Epidermal melanocyte (primary cell): ENCODE measurements at regions not wholly inside any gene's neighbourhood (a gene's known extent, or its start where the extent isn't known, plus 50 kb on each side); places are given as distances from the start of the nearest gene placed in this dataset.

Source experiments
- DNase-seq: peaks from one replicate; pipeline ENCODE4 v3.0.0; 2011; ENCODE audit warnings: low spot score; ENCODE audit not compliant: insufficient read length

DNA sequence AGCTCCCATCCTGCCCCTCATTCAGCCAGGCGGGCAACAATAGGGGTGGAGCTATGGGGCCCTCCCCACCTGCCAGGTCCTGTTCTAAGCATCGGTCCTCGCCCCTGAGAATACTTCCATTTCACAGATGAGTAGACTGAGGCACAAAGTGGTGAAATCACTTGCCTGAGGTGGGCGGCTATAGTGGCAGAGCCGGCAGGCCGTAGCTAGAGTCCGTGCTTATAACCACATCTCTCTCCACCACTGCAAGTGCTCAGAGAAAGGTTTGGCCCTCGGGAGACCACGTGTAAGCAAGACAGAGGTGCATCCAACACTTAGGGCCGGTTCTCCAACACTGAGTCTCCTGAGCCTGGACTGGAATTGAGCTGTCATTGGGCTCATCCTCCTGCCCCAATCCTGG, 145.8 kb upstream of the UNC5B start:
- DNase-seq: no peak

DNA sequence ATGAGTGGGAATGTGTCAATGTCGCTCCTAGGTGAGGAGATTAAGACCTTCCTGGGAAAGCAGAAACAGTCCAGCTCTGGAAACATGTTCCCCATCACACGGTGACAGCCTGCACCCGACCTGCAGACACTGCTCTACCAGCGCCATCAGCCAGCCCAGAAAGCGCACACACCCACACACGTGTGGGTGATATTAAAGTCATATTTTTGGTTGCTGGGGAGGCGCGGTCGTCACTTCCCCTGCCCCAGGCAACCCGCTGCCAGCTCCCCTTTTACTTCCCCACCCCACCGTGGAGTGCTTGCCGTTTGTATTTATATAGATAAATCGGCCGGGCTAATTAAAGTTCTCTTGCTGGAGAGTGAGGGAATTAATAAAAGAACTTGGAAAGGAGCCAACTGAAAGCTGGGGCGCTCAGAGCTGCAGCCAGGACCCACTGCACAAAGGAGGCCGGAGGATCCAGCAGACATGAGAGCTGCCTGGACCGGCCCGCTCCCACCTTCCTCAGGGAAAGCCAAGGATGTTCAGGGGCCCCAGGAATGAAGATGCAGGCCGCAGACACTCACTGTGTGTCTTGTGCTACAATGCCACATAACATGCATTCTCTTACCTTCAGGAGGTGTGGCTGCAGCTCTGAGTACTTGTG, 145.2 kb upstream of the UNC5B start:
- no peak for DNase-seq

DNA sequence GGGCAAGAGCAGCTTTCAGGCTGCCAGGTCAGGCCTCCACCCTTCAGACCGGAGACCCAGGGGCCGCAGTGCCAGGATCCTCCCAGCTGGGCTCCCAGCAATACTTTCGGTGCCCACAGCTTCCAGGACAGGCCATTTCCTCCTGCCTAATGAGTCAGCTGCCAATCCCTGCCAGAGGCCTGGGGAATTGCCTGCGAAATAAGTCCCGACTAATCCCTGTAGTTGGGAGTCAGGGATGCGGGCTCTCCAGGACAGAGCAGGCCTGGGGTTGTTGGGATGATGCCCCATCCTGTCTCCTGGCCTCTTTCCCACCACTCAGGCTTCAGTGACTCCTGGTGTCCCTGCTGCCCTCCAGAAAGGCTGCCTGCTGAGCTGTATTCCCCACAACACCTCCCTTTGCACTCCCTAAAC, 143.5 kb upstream of the UNC5B start:
- DNase-seq: no peak

DNA sequence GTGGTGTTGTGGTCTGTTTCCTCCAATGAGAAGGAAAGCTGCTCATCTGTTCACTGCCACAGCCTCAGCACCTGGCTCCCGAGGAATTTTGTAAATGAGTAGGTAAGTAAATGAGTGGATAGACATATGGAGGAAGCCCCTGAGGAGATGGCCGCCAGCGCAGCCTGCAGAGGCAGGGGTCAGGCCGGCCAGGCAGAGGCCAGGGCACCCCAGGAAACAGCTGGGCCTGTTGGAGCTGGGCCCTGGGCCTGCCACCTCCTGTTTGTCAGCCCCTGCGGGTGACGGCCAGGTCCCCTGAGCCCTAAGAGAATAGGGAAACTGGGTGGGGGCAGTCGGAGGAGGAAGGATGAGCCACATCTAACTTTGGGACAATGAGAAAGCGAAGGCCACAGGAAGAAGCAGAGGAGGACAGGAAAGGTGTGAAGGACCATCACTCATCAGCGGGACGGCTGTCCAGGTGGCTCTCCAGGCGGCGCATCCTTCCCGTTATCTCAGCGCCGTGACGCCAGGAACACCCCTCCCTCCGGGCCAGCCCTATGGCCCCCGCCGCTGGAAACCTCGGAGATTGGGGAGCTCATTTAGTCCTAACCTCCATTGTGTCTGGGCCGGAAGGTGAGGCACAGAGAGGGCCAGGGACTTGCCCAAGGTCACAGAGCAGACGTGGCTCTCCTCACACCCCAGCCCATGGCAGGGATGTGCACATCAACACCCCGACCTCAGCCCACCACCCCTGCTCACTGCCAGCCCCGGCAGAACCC, 142.3 kb upstream of the UNC5B start:
- no peak for DNase-seq

DNA sequence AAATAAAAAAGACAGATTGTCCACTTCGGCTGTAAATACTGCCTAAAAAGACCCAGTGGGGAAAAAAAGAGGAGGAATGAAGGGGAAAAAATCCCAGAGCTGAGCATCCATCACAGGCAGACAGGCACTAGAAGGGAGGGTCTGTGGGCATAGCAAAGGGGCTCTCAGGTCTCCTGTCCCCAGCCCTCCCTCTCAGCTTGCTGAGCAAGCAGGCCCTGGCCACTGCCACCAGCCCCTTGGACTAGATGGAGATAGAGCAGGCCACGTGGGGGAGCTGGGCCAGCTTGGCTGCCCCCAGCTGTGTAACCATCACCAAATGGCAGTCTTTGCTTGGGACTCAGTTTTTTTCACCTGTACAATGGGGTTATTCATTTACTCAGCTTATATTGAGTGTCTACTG, 141.6 kb upstream of the UNC5B start:
- no peak for DNase-seq

DNA sequence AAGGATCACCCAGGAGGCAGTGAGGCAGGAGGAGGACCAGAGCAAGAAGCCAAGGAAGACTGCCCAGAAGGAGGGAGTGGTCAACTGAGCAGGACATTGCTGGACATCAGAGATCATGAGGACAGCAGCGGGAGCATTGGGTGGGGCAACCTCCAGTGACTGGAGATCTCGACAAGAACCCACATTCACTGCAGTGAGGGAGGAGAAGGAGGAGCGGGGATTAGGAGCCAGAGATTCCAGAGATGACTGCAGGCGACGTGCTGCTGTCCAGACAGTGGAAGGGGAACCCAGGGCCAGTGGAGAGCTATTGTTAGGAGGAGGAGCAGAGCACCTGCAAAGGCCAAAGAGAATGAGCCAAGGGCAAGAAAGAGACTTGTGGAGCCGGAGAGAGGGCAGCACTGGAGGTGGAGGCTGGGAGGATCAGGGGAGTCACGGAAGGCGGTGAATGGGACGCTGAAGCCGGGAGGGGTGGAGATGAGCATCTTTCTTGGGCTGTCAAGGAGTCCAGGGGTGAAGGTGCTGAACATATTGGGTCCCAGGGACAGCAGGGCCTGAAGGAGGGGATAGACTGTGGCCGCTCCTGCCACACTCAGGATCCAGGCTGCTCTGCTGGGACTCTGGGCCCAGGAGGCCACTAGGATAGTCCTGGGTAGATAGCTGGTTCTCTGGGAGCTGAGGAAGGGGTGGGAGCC, 140.1 kb upstream of the UNC5B start:
- no peak for DNase-seq

DNA sequence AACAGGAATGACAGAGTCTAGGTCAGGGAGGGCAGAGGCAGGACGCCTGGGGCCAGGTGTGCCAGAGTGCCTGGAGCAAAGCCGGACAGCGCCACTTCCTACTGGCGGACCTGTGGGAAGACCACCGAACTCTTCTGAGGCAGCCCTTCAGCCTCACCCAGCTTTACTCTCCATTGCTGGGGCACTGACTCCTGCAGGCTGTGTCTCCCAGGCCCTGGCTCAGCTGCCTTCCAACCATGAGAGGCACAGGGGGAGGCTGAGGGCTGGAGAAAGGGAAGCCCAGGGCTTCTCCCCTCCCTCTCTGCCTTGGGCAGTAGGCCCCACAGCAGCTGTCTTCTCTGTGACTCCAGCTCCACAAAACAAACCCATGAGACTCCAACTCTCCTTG, 139.6 kb upstream of the UNC5B start:
- DNase-seq: no peak

DNA sequence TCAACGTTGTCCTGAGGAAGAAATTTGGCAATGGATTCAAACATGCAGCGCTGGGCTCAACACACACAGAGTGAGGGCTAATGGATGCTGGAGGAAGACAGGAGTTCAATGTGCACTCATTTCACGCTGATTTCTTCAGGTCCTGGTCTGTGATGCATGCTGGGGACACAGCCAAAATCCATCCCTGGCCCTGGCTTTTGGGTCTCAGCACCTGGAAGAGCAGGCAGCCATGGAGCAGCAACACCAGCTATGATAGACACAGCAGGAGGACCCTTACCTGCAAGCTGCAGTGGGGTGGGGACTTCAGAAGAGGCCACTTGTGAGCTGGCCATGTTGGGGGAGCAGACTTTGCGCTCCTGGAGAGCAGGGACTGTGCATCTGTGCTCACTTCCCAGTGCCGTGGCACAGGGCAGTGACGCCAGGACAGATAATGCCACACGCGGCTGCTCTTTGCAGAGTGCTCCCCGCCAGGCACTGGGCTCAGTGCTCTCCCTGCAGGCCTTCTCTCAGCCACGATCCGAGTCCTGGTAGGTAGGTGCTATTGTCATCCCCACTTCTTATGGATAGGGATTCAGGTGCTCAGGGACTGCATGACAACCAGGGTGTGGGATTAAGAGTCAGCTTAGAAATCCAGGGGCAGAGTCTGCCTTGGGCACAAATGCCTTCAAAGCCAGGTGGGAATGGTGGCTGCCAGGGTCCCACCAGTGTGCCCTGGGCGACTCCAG, 138.8 kb upstream of the UNC5B start:
- DNase-seq: no peak

DNA sequence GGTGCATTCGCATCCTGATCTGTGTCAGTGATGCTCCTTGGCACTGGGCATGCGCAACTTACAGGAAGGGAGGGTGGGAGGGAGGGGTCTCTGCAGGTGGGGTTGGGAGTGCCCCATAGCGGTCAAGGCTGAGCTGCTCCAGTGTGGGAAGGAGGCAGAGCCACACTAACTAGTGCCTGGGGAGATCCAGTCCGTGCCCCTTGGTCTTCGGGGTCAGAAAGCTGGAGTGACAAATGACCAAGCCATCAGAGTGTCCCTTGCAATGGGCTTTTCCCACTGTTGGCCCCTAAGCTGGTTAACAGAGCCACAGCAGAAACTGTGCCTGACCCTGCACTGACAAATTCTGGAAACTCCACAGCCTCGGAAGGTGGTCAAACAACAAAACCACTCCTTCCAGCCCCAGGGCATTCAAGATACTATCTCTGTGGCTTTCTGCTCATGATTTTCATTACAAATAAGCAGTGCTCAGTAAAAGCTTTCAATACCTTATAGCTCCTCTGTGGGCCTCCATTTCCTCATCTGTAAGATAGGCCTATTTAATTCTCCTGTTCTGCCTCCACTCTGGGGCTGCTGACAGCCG, 138.1 kb upstream of the UNC5B start:
- no peak for DNase-seq

DNA sequence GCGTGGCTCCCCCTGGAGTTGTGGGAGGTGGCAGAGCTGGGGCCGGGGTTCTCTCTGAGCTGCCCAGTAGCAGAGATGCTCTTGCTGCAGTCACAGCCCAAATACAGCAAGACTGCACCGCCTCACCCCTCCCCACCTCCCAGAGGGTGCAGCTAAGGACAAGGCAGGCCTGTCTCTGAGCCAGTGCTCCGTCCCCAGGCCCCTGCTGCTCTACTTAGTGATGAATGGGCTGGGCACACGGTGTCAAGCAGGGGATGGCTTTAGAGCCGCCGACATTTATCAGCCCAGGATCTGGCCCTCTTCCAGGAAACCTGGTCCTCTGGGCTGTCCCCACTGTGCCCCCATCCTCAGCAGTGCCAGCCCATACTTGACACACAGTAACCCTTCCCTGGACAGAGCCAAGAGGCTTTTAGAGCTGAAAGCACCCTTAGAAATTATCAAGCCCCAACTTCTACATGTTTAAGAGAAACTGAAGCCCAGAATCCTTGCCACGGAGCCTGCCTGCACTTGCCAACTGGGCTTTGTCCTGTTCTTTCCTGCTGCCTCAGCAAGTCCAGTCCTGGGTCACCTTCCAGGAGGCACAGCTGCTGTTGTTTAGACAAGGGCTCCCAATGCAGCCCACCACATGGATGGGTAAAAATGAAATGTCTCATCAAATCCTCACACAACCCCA, 137.1 kb upstream of the UNC5B start:
- DNase-seq: no peak

DNA sequence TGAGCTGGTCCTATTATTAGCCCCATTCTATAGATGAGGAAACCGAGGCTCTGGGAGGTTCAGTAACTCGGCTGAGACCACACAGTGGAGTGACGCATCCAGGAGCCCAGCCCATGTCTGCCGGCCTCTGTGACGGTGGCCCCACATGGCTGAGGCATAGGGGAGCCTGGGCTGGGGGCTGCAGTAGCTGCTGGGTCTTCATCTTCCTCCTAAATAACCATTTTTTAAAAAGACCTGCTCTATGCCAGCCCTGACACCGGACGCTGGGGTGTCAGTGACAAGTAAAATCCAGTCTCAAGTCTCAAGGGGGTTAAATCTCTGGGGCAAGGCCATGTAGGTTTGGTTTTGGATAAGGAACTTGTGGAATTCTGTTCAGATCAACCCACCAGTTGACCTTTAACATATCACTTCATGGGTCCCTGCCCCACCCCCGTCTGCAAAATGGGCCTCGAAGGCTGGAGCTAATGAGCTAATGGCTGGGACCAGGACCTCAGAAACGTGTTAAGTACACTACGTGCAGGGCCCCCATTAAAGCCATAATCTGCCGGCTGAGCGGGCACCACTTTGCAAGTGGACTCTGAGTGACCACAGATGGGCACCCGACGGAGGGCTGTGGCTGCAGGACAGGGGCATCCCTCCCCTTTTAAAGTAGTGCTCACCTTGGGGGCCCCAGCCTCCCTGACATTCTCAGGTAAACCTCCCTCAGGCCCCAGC, 136.5 kb upstream of the UNC5B start:
- DNase-seq: no peak

DNA sequence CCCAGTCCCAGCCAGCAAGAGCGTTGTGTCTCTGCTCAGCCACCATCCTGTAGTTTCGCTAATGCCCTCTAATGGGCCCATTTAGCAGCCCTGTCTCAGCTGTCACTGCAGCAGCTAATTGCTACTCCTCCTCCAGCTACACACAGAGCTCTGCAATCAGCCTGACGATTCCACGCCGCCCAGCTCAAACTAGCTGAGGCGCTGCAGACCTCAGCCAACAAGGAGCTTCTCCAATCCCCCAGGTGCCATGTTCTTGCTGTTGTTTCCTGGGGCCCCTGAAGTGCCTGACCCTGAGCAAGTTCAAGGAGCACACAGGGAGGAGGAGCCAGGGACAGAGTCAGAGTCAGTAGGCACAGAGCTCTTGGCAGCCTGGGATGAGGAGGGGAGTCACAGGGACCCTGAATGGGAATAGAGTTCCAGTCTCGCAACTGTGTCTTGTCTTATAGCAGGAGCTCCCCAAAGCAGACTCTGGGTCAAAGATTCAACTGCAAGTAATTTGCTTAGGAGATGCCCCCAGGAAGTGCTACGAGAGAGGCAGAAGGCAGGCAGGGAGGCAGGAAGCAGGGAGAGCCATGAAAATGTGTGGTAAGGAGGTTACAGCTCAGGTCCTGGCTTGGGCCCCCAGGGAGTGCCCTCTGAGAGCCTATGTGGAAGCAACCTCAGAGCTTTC, 135.8 kb upstream of the UNC5B start:
- DNase-seq: no peak

DNA sequence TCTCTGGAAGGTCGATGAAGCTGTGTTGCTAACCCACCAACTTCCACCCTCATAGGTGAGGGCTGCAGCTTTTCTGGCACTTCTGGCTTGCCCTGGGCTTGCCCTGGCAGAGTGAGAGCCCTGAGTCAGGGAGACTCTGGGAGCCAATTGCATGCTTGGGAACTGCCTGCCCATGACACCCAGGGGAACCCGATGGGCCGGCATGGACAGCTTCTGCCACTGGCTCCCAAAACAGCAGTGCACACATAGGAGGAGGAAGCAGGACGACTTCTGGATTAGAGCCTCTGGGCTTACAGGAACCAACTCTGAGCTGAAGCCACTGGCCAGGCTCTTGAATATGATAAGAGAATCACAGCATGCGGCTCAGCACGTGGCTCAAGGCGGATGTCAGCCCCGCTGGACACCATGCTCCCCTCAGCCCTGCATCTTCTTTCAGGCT, 135.2 kb upstream of the UNC5B start:
- DNase-seq: no peak

DNA sequence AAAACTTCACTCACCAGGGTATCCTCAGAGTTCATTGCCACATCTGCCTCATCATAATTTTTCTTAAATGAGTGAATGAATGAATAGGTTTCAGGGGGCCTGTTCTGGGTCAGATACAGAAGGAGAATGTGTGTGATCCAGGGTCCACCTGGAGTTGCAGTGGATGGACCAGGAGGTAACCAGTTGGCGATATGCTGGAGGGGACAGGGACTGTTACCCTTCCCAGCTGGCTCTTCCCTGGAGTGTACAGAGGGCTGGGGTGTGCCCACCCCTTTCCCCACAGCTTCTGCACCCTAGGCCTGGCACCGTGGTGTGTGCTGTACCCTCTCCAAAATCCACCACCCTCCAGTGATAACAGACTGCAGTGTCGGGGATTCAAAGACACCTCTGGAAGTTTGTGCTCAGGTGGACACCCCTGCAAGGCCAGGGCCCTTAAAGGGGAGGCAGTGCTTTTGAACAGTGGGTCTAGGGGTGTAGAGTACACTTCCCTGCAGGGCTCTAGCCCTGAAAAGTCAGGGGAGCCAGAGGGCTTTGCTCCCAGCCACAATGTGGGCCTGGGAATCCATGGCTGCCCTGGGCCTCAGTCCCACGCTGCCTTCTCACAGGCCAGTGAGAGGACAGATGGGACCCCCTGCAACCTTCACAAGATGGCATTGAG, 134.4 kb upstream of the UNC5B start:
- peak; percentile 7 for DNase-seq

DNA sequence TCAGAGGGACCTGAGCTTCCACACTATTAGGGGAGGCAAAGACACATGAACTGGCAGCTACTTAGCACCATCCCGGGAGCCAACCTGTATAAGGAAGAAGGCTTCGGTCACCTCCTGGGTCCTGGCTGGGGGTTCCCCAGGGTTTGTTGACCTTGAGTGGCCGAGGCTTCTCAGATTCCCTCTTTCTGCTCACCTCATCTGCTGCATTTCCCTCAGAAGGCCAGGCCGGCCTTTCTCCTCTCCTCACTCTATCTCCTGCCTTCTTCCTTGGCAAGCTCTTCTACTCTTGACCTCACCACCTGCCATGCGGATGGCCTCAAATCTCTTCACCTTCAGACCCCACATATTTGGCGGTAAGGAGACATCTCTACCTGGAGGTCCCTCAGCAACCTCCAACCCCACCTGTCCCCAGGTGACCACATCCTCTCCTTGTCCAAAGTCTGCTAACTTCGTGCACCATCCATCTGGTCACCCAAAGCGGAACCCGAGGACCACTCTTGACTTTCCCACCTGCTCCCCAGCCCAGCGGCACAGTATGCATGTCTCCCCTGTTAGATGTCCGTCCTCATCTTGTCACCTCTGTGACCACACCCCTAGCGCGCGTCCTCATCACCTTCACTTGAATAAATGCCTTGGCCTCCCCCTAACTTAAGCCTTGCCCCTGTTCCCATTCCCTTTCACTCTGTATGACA, 133.8 kb upstream of the UNC5B start:
- DNase-seq: no peak

DNA sequence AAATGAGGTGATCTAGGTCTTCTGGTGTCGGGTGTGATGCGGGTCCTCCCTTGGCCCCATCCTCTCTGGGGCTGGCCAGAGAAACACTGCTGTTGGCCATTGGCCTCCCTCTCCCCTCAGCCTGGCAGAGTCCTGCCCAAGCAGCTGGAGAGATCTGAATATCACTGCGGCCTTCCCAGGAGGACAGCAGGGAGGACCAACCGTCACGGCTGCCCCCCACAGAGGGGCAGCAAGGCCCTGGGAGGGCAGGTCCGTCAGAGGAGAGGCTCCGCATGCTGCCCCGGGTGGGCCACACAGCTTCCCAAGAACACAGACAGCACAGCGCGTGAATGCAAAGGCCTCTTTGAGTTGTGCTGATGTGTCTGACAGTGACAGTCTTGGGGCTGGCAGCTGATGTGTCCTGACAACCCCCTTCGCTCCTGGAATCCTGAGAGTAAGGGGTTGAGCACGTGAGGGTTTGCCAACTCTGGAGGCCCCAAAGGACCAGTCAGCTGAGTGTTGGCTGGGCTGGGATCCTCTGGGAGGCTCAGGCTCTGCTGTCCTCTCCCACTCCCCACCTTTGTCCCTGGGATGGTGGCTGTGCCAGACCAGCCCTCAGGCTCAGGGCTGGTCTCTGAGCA, 132.5 kb upstream of the UNC5B start:
- no peak for DNase-seq

DNA sequence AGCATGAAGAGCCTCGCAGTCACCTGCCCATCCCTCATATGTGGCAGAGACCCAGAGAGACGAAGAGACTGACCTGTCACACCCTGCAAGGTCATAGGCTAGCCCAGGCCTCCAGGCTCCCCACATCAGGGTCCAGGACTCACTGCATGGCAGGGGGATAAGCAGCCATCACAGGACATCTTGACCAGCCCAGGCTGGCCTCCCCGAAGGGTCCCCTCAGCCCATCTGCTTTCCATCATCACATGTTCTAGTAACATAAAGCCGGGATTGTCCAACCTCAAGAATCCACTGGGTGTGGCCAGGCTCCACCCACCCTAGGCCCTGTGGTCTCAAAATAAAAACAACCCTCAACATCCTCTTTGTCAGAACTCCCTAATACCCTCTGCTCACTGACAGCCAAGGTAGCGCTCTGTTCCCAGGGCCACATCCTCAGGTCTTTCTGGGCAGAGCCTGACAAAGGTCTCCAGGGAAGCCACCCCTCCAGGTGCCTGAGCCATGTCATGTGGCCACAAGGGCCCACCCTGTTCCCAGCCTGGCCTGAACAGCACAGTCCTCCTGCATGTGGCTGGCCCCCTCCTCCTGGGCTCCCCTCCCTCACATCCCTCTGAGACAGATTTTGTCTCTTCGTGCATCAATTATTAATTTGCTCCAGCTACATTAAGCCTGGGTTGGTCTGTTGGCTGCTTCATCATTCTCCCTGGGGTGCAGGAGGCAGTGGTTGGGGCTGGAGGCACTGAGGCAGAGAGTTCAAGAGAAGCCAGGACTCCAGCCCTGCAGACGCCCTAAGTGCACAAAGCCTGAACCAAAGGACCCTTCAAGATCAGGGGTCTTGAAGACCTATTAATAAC, 131.8 kb upstream of the UNC5B start:
- no peak for DNase-seq

DNA sequence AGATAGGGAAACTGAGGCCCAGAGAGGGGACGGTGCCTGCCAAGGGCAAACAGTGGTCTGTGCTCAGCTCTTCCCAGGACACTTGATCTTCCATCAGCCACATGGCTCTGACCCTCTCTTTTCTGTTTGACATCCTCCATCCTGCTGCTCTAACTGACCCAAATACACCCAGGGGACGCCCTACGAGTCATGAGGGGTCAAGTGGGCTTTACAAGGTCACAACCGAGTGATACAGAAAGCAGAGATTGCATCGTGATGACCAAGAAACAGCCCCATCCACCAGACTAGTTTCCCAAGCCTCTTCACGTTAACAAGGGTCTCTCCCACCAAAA, 131.2 kb upstream of the UNC5B start:
- no peak for DNase-seq
